ENCODE measurements at regions not wholly inside any gene's neighbourhood (a gene's known extent, or its start where the extent isn't known, plus 50 kb on each side); places are given as distances from the start of the nearest gene placed in this dataset.

DNA sequence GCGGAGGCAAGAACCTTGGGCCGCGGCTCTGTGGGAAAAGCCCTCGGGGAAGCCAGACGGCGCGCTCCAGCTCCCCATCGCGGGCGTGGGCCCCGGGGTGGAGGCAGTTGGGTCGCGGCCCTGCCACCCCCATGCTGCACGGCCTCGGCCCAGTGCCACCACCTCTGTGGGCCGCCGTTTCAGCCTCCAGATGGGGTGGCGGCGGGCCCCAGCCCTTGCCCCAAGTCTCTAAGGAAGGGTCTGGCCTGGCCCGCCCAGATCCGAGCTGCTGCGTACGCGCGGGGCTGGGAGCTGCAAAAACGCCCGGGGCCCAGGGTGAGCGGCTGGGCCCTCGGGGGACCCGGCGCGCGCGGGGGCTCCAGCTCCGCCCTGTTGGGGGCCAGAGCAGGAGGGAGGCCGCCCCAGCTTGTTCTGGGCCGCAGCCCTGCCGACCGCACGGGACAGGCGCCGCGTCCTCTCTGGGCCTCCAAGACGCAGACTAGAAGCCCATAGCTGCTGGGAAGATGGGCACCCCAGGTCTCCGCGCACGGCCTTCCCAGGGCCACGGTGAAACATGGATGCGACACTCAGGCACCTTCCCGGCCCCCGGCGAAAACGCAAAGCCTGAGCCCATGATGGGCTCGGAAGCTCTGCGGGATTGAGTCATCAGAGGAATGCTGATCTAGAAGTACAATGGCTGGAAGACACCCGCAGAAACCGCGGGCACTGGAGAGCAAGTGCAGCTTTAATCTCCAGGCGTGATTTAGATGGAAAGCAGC lies 110.1 kb downstream of the KCTD15 start:
- TF ChIP-seq CTCF (IDR thresholded peaks at IDR 0.05; ENCODE audit: low read depth, low read length): no peak
- H3K4me3 ChIP-seq (ENCODE audit: low read depth, low read length): no peak overlapping the region

DNA sequence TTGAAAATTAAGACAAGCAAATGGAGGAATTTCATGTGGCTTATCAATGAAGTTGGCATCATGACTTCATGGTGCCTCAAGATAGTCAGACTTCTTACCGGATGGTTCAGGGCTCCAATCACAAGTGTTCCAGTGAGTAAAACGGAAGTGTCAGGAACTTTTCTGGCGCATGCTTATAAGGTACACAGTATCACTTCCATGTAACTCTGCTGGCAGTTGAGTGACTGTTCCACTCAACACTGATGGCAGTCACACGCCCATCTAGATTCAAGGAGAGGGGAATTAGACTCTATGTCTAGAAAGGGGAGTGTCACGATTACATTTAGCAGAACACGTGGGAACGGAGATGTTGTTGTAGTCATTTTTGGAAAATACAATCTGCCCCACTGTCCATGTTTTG lies 114.3 kb downstream of the KCTD15 start:
- H3K4me3 ChIP-seq (ENCODE audit: low read depth, low read length): no peak overlapping the region
- no peak for TF ChIP-seq CTCF (IDR thresholded peaks at IDR 0.05; ENCODE audit: low read depth, low read length)

GRCh38 chr19:33914599-33914998 lies 117.9 kb downstream of the KCTD15 start:
- no peak overlapping the region for H3K4me3 ChIP-seq (ENCODE audit: low read depth, low read length)
- TF ChIP-seq CTCF (IDR thresholded peaks at IDR 0.05; ENCODE audit: low read depth, low read length): no peak

- TF ChIP-seq CTCF (IDR thresholded peaks at IDR 0.05; ENCODE audit: low read depth, low read length): no peak
- no peak overlapping the region for H3K4me3 ChIP-seq (ENCODE audit: low read depth, low read length)
These were observed 120.1 kb downstream of the KCTD15 start for GRCh38 chr19:33916792-33917191.

DNA sequence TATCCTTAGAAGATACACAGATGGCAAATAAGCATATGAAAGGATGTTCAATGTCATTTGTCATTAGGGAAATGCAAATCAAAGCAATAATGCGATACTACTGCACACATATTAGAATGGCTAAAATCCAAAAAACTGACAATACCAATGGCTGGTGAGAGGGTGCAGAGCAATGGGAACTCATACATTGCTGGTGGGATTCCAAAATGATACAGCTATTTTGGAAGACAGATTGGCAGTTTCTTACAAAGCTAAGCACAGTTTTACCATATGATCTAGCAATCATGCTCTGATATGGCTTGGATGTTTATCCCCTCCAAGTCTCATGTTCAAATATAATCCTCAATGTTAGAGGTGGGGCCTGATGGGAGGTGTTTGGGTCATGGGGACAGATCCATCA lies 122.6 kb downstream of the KCTD15 start:
- TF ChIP-seq CTCF (IDR thresholded peaks at IDR 0.05; ENCODE audit: low read depth, low read length): no peak
- no peak overlapping the region for H3K4me3 ChIP-seq (ENCODE audit: low read depth, low read length)

GRCh38 chr19:33921165-33921564 lies 124.5 kb downstream of the KCTD15 start:
- TF ChIP-seq CTCF (IDR thresholded peaks at IDR 0.05; ENCODE audit: low read depth, low read length): no peak
- no peak overlapping the region for H3K4me3 ChIP-seq (ENCODE audit: low read depth, low read length)

- no peak overlapping the region for H3K4me3 ChIP-seq (ENCODE audit: low read depth, low read length)
- TF ChIP-seq CTCF (IDR thresholded peaks at IDR 0.05; ENCODE audit: low read depth, low read length): no peak
These were observed 129.6 kb downstream of the KCTD15 start for GRCh38 chr19:33926306-33926705.

Measured in WI38 (cell line).